GM19035 (cell line): ENCODE measurements at regions not wholly inside any gene's neighbourhood (a gene's known extent, or its start where the extent isn't known, plus 50 kb on each side); places are given as distances from the start of the nearest gene placed in this dataset.
A peak's percentile ranks its signal among the peaks of the same experiment; 100 is the strongest.

Source experiments
- ATAC-seq: cut with Tn5 transposase; IDR thresholded peaks from one replicate; pipeline ENCODE4 v1.9.1; 2021; ENCODE audit not compliant: unreplicated experiment

- ATAC-seq, result no peak
Measured at GRCh38 chr12:85352016-85352415, 72.0 kb downstream of the ALX1 start.

DNA sequence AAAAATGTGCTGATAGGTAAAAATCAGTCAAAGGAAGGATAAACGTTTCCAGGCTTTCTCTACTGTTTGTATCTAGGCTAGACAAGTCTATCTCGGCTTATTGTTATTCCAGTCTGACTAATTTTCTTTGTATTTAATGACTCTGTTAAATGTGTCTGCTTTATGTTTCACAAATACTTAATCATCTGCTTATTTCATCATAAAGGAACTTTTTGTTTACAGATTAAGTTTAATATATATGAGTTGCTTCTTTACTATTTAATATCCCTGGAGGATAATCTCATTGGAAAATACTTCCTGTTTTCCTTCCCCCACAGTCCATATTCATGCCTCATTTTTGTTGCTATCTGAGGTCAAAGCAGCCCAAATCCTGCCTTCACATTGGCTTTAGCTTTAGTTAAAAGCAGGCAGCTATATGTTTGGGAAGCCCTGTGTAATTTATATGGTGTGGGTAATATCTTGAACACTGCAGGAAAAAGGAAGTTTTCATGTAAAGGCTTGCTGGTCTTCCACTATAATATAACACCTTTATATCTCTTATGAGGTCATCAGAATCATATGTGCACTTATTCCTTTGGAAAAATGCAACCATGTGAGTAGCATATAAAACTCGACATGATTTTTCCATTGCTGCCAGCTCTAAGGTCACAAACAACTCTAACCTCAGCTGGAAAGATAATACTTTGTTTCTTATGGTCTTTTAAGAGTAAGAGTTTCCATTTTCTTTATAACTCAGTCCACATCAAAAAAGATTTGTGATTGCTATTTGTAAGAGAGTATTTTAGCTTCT, 76.8 kb downstream of the ALX1 start:
- no peak for ATAC-seq

- ATAC-seq, result no peak
Measured at GRCh38 chr12:85357609-85358008, 77.6 kb downstream of the ALX1 start.

DNA sequence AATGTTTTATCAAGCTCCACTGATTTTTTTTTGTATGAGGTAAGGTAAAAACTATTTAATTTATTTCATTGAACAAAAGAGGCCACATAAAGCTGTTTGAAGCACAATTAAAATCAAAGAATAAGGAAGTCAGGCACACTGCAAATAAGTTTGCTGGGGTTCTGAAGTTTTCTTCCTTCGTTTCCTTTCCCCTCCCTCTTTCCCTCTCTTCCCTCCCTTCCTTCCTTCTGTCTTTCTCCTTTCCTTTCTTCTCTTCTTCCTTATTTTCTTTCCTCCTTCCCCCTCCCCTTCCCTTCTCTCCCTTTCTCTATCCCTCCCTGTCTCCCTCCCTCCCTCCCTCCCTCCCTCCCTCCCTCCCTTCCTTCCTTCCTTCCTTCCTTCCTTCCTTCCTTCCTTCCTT, 78.7 kb downstream of the ALX1 start:
- no peak for ATAC-seq

DNA sequence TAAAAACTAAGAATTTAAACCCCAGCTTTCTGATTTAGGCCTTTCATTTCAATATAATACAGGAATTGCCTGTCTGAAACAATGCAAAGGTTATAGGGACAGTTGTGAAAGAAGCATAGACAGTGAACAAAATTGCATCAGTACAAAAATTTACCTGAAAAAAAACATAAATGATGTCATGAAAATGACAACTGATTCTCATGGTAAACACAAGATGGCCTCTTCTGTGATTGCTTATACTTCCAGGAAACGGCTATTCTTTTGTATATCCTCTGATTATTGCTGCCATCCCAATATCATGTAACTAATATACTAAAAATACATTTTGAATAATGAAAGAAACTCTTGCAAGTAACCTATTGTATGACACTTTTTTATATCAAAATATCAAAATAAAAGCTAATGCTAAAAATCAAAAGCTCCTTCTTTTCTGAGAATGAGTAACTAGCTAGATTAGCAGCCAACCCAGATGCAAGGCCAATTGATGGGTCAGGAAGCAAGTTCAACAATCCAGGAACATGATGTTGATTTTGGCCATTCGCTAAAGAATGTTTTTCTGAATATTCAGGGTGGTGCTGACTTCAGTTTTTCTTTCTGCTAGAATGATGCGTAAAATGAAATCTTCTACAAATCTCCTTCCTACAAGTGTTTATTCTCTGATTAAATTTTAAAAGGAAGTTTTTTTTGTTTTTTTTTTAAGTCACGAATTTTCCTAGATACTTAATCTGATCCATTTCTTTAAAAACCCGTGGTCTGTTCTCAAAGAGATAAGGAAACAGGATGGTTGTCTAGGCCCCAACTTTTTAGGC, 83.6 kb downstream of the ALX1 start:
- ATAC-seq, result no peak

DNA sequence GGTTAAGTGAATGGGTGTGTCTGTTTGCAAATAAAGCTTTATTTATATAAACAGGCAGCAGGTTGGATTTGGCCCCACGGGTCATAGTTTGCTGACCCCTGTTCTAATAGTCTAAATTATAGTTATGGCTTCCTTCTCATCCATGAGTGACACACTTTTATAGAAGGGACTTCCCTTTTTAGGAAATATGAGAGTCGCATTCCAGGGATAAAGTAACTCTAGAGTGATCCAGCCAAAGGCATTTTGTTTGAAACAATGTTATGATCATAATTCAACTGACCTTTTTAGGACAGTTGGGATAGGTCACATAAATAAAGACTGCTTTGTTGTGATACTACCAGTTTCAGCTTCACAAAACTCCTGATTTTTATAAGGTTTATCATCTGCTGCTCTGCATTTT, 87.9 kb downstream of the ALX1 start:
- no peak for ATAC-seq

DNA sequence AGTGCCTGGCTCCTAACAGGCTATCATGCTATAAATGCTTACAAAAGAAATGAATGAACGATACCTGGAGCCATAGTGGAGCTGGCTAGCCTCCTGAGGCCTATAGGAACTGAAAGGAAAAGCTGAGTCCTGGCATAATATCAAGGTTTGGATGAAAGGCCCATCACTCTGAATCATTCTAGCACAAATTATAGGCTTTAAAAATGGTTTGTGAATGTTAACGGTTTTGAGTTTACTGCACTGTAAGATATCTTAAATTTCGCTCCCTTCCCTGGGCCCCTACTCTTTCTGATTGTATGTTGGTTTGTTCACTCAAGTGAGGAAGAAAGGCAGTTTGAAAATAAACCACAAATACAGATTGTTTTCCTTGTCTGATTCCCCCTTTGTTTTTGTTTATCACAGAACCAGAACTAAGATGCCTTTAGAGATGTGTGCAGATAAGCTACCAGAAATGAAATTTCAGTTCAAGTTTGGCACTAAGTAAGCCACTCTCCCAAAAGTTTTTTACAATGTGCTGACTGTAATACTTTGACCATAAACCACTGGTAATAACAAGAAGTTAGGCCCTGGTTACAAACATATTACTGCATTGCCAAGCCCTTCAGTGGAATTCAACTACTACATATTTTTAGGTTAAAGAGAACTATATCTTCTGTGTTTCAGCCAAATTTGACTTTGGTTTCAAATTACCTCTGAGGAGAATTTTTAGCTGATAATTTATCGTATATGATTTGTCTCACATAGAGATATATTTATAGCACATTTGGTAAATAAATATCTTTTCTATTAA, 89.5 kb downstream of the ALX1 start:
- ATAC-seq, result no peak

DNA sequence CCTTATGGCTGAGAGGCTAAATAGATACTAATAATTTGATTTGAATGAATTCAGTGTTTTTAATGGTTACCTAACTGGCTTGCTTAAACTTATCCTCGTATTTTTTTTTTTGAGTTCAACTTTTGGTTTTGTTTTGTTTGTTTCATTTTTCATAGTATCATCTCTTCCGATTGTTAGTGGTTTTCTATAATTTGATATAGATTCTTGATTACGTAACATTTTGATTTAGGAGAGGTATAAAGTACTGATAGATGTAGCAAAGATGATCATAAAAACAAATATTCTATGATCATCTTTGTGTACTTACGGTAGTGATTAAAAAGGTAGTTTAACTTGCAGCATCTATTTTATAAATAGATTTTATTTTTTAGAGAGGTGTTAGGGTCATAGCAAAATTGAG, 93.0 kb downstream of the ALX1 start:
- ATAC-seq, result no peak

GRCh38 chr12:85374981-85375380, 95.0 kb downstream of the ALX1 start:
- ATAC-seq, result no peak

GRCh38 chr12:85385406-85385805, 105.4 kb downstream of the ALX1 start:
- ATAC-seq, result no peak

GRCh38 chr12:85390266-85390665, 110.2 kb downstream of the ALX1 start:
- ATAC-seq, result no peak

- ATAC-seq, result no peak
Measured at GRCh38 chr12:85392508-85392907, 112.5 kb downstream of the ALX1 start.

DNA sequence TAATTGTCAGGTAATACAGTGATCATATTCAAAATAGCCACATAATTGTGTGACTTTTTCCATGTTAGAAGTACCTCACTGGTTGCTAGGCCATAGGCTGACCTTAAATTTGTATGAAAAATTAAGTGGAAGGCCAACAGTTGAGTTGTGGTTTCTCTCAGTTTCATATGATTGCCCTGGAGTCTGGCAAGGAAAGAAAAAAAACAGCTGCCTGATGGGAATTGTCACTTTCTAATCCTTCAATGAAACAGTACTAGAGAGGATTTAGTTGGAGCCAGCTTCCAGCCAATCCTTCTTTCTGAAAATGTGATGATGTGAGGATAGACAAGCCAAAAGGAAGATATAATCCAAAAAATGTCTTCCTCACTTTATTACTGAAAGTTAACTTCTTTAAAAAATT, 113.6 kb downstream of the ALX1 start:
- no peak for ATAC-seq

- ATAC-seq, result no peak
Measured at GRCh38 chr12:85394065-85394464, 114.0 kb downstream of the ALX1 start.

GRCh38 chr12:85394809-85395208, 114.8 kb downstream of the ALX1 start:
- no peak for ATAC-seq

GRCh38 chr12:85405262-85405661, 125.2 kb downstream of the ALX1 start:
- ATAC-seq, result no peak

GRCh38 chr12:85405781-85406522, 125.9 kb downstream of the ALX1 start:
- no peak for ATAC-seq

- ATAC-seq, result no peak
Measured at GRCh38 chr12:85413266-85413665, 133.2 kb downstream of the ALX1 start.

- no peak for ATAC-seq
Measured at GRCh38 chr12:85422762-85423161, 142.7 kb downstream of the ALX1 start.

GRCh38 chr12:85423947-85424346, 143.9 kb downstream of the ALX1 start:
- peak; percentile 42 for ATAC-seq
